Suprapubic skin (tissue), 4 donors: ENCODE measurements at regions not wholly inside any gene's neighbourhood (a gene's known extent, or its start where the extent isn't known, plus 50 kb on each side); places are given as distances from the start of the nearest gene placed in this dataset.

Source experiments
- EP300 ChIP-seq: sonication (generic); formaldehyde crosslinking; IDR thresholded peaks from one replicate; pipeline ENCODE4 v1.6.1; 2017; ENCODE audit warnings: antibody characterized with exemption
- POLR2A ChIP-seq, 2 donors: fragments of 450-650 bp; IDR thresholded peaks; one replicate each; pipeline ENCODE4 v1.6.1; 2017; ENCODE audit warnings: antibody characterized with exemption in 2 of 2, mild to moderate bottlenecking in 2 of 2, moderate library complexity in 2 of 2
- POLR2AphosphoS5 ChIP-seq, 3 donors: sonication (generic); formaldehyde crosslinking; IDR thresholded peaks; one replicate each; pipeline ENCODE4 v1.6.1; 2017; ENCODE audit warnings: antibody characterized with exemption in 3 of 3
- TF ChIP-seq, protein P1 (sequence below), 2 donors: fragments of 200-600 bp in 1 of 2; fragments of 450-650 bp in 1 of 2; sonication (generic) in 1 of 2; IDR thresholded peaks; one replicate each; pipeline ENCODE4 v1.5.1; 2016 to 2019; ENCODE audit warnings: antibody characterized with exemption in 2 of 2, mild to moderate bottlenecking in 1 of 2, moderate library complexity in 1 of 2

DNA sequence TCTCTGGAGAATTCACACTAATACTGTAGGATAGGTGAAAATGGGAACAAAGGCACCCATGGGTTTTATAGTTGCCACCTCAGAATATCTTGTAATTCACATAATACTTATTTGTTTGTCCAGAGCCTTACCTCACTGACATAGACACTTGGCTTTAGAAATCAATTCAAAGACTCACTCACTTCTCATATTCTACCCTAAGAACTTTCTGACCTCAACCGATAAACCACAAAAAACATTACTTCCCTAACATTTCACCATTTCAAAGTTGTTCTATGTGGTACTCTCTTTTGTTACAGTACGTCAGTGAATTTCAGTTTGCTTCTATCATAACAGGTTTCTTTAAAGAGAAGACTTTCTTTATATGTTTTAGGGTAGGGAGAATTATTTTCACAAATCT is 359.3 kb downstream of the IGSF11 start:
- TF ChIP-seq, protein P1, sequence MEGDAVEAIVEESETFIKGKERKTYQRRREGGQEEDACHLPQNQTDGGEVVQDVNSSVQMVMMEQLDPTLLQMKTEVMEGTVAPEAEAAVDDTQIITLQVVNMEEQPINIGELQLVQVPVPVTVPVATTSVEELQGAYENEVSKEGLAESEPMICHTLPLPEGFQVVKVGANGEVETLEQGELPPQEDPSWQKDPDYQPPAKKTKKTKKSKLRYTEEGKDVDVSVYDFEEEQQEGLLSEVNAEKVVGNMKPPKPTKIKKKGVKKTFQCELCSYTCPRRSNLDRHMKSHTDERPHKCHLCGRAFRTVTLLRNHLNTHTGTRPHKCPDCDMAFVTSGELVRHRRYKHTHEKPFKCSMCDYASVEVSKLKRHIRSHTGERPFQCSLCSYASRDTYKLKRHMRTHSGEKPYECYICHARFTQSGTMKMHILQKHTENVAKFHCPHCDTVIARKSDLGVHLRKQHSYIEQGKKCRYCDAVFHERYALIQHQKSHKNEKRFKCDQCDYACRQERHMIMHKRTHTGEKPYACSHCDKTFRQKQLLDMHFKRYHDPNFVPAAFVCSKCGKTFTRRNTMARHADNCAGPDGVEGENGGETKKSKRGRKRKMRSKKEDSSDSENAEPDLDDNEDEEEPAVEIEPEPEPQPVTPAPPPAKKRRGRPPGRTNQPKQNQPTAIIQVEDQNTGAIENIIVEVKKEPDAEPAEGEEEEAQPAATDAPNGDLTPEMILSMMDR (IDR thresholded peaks at IDR 0.05): no peak
- no peak for TF ChIP-seq POLR2A (IDR thresholded peaks at IDR 0.05)
- no peak for TF ChIP-seq POLR2AphosphoS5 (IDR thresholded peaks at IDR 0.05)
- no peak for TF ChIP-seq EP300
